SK-N-SH treated with all-trans-retinoic acid at 6 μM for 48 hours (cell line): ENCODE measurements at regions not wholly inside any gene's neighbourhood (a gene's known extent, or its start where the extent isn't known, plus 50 kb on each side); places are given as distances from the start of the nearest gene placed in this dataset.
"Not testable (repeated sequence)": the region's sequence is repeated elsewhere in the genome, so short reads cannot be mapped to it uniquely, and the experiment has no call there.

Experiments
- ATAC-seq: fragments of 200-7000 bp; cut with Tn5 transposase; 3 replicates; pipeline ENCODE4 v1.9.1; 2020; ENCODE audit warnings: mild to moderate bottlenecking, moderate library complexity
- BACH2 ChIP-seq: fragments of 250-450 bp; sonication (Bioruptor Pico); IDR thresholded peaks from 2 replicates; pipeline ENCODE4 v1.9.0; 2021; ENCODE audit warnings: mild to moderate bottlenecking, borderline replicate concordance
- CSDC2 ChIP-seq: fragments of 250-450 bp; sonication (Bioruptor Pico); IDR thresholded peaks from 2 replicates; pipeline ENCODE4 v1.5.0; 2020; ENCODE audit warnings: mild to moderate bottlenecking, moderate library complexity
- CSRNP3 ChIP-seq: fragments of 250-450 bp; sonication (Bioruptor Pico); IDR thresholded peaks from 2 replicates; pipeline ENCODE4 v1.5.1; 2021; ENCODE audit warnings: mild to moderate bottlenecking, moderate library complexity
- GLIS3 ChIP-seq: fragments of 250-450 bp; sonication (Bioruptor Pico); IDR thresholded peaks from 2 replicates; pipeline ENCODE4 v1.5.0; 2020; ENCODE audit warnings: mild to moderate bottlenecking, moderate library complexity
- ISL1 ChIP-seq: fragments of 250-450 bp; sonication (Bioruptor Pico); IDR thresholded peaks from 2 replicates; pipeline ENCODE4 v2.1.2; 2022; ENCODE audit warnings: mild to moderate bottlenecking, moderate library complexity
- OSR1 ChIP-seq: fragments of 250-450 bp; sonication (Bioruptor Pico); IDR thresholded peaks from 2 replicates; pipeline ENCODE4 v1.8.0; 2022; ENCODE audit warnings: moderate library complexity, mild to moderate bottlenecking, inconsistent platforms
- PATZ1 ChIP-seq: fragments of 250-450 bp; sonication (Bioruptor Pico); IDR thresholded peaks from 2 replicates; pipeline ENCODE4 v1.8.0; 2020; ENCODE audit warnings: mild to moderate bottlenecking, moderate library complexity, borderline replicate concordance
- PPARA ChIP-seq: fragments of 250-450 bp; sonication (Bioruptor Pico); IDR thresholded peaks from 2 replicates; pipeline ENCODE4 v1.5.0; 2020; ENCODE audit warnings: mild to moderate bottlenecking, borderline replicate concordance
- RARB ChIP-seq: fragments of 250-450 bp; sonication (Bioruptor Pico); IDR thresholded peaks from 2 replicates; pipeline ENCODE4 v1.8.0; 2021; ENCODE audit warnings: mild to moderate bottlenecking, moderate library complexity
- SNAI2 ChIP-seq: fragments of 250-450 bp; sonication (Bioruptor Pico); IDR thresholded peaks from 2 replicates; pipeline ENCODE4 v1.5.0; 2020; ENCODE audit warnings: mild to moderate bottlenecking, moderate library complexity
- TOX ChIP-seq: fragments of 250-450 bp; sonication (Bioruptor Pico); IDR thresholded peaks from 2 replicates; pipeline ENCODE4 v1.8.0; 2021; ENCODE audit warnings: mild to moderate bottlenecking, moderate library complexity, borderline replicate concordance
- ZC3H10 ChIP-seq: fragments of 250-450 bp; sonication (Bioruptor Pico); IDR thresholded peaks from 2 replicates; pipeline ENCODE4 v1.5.1; 2021; ENCODE audit warnings: mild to moderate bottlenecking, moderate library complexity
- ZFP3 ChIP-seq: fragments of 250-450 bp; sonication (Bioruptor Pico); IDR thresholded peaks from 2 replicates; pipeline ENCODE4 v1.5.0; 2020; ENCODE audit warnings: mild to moderate bottlenecking, moderate library complexity
- ZFP30 ChIP-seq: fragments of 450-650 bp; formaldehyde crosslinking; IDR thresholded peaks from 2 replicates; pipeline ENCODE4 v1.5.0; 2022; ENCODE audit warnings: mild to moderate bottlenecking, moderate library complexity
- ZNF565 ChIP-seq: fragments of 450-650 bp; formaldehyde crosslinking; conservative IDR thresholded peaks from 2 replicates; pipeline ENCODE4 v1.5.0; 2020; ENCODE audit warnings: low read depth, mild to moderate bottlenecking, moderate library complexity
- ZNF70 ChIP-seq: fragments of 450-650 bp; formaldehyde crosslinking; IDR thresholded peaks from 2 replicates; pipeline ENCODE4 v1.5.0; 2020; ENCODE audit warnings: mild to moderate bottlenecking, moderate library complexity
- ZNF8 ChIP-seq: fragments of 450-650 bp; formaldehyde crosslinking; IDR thresholded peaks from 2 replicates; pipeline ENCODE4 v1.5.0; 2020; ENCODE audit warnings: mild to moderate bottlenecking, moderate library complexity
- TF ChIP-seq, protein P1 (sequence below): fragments of 250-450 bp; sonication (Bioruptor Pico); IDR thresholded peaks from 2 replicates; pipeline ENCODE4 v1.5.0; 2020; ENCODE audit warnings: mild to moderate bottlenecking, moderate library complexity
- TF ChIP-seq, protein P2 (sequence below): fragments of 250-450 bp; sonication (Bioruptor Pico); IDR thresholded peaks from 2 replicates; pipeline ENCODE4 v1.5.1; 2020; ENCODE audit warnings: low read depth, mild to moderate bottlenecking, moderate library complexity

GRCh38 chr12:29008786-29009185 lies 140.3 kb upstream of the FAR2 start (continued):
- no peak for TF ChIP-seq PATZ1

DNA sequence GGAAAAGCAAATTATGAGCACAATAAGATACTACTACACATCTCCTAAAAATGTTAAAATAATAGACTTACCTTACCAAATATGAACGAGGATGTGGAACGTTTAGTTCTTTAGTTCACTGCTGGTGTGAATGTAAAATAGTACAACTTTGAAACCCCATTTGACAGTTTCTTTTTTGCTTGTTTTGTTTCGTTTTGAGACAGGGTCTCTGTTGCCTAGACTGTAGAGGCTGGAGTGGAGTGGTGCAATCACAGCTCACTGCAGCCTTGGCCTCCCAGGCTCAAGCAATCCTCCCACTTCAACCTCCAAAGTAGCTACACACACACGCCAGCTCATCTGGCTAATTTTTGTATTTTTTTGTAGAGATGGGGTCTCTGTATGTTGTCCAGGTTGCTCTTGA lies 136.4 kb upstream of the FAR2 start:
- ATAC-seq: no peak
- TF ChIP-seq ZNF565 (CRISPR knock-in tag) (no peak), TOX (no peak), OSR1 (CRISPR knock-in tag) (no peak), RARB (no peak), CSDC2 (CRISPR knock-in tag) (no peak), CSRNP3 (CRISPR knock-in tag) (no peak), SNAI2 (CRISPR knock-in tag) (no peak), ISL1 (CRISPR knock-in tag) (no peak), ZNF8 (no peak), PATZ1 (no peak), ZC3H10 (CRISPR knock-in tag) (no peak), BACH2 (CRISPR knock-in tag) (no peak)
- TF ChIP-seq, protein P1, sequence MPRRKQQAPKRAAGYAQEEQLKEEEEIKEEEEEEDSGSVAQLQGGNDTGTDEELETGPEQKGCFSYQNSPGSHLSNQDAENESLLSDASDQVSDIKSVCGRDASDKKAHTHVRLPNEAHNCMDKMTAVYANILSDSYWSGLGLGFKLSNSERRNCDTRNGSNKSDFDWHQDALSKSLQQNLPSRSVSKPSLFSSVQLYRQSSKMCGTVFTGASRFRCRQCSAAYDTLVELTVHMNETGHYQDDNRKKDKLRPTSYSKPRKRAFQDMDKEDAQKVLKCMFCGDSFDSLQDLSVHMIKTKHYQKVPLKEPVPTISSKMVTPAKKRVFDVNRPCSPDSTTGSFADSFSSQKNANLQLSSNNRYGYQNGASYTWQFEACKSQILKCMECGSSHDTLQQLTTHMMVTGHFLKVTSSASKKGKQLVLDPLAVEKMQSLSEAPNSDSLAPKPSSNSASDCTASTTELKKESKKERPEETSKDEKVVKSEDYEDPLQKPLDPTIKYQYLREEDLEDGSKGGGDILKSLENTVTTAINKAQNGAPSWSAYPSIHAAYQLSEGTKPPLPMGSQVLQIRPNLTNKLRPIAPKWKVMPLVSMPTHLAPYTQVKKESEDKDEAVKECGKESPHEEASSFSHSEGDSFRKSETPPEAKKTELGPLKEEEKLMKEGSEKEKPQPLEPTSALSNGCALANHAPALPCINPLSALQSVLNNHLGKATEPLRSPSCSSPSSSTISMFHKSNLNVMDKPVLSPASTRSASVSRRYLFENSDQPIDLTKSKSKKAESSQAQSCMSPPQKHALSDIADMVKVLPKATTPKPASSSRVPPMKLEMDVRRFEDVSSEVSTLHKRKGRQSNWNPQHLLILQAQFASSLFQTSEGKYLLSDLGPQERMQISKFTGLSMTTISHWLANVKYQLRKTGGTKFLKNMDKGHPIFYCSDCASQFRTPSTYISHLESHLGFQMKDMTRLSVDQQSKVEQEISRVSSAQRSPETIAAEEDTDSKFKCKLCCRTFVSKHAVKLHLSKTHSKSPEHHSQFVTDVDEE (CRISPR knock-in tag): no peak
- TF ChIP-seq, protein P2, sequence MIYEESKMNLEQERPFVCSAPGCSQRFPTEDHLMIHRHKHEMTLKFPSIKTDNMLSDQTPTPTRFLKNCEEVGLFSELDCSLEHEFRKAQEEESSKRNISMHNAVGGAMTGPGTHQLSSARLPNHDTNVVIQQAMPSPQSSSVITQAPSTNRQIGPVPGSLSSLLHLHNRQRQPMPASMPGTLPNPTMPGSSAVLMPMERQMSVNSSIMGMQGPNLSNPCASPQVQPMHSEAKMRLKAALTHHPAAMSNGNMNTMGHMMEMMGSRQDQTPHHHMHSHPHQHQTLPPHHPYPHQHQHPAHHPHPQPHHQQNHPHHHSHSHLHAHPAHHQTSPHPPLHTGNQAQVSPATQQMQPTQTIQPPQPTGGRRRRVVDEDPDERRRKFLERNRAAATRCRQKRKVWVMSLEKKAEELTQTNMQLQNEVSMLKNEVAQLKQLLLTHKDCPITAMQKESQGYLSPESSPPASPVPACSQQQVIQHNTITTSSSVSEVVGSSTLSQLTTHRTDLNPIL (CRISPR knock-in tag): no peak

GRCh38 chr12:29017532-29017931 lies 131.5 kb upstream of the FAR2 start:
- ATAC-seq: not testable (repeated sequence)

DNA sequence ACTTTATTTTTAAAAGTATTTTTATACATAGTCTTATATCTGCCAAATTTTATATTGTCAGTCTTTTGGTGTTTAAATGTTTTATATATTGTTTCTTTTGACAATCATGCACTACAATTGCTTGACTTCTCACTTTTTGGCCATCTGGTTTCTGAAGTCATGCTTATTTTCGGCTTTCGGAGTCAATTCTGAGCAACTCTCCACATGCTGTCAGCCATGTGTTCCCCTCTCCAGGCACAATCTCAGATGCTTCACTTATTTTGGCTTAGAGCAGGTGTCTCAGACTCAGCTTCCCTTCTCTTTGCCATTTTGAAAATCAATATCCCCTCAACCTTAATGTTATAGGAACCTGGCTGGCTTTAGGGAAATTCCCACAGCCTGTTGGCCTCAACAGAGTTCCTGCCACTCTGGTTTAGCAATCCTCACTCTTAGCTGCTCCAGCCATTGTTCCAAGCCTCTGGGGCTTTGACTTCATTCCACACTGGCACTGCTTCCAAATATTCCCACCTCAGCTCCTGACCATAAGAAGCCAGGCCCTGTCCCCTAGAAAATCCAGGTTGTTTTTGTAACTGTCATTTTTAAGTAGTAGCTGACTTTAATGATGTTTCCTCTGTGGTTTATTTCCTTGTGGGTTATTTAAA lies 125.5 kb upstream of the FAR2 start:
- no peak for ATAC-seq
- TF ChIP-seq ZFP3: no peak
- TF ChIP-seq, protein P2 (CRISPR knock-in tag): no peak
- TF ChIP-seq OSR1 (CRISPR knock-in tag): no peak
- no peak for TF ChIP-seq CSDC2 (CRISPR knock-in tag)
- TF ChIP-seq ZNF8: no peak
- no peak for TF ChIP-seq PATZ1
- no peak for TF ChIP-seq BACH2 (CRISPR knock-in tag)
- TF ChIP-seq RARB: no peak
- TF ChIP-seq GLIS3: no peak
- TF ChIP-seq TOX: no peak
- TF ChIP-seq ZFP30 (CRISPR knock-in tag): no peak
- no peak for TF ChIP-seq ISL1 (CRISPR knock-in tag)
- TF ChIP-seq CSRNP3 (CRISPR knock-in tag): no peak
- no peak for TF ChIP-seq PPARA
- TF ChIP-seq ZNF70 (CRISPR knock-in tag): no peak
- TF ChIP-seq, all 23 proteins: peak for 0
